DOHH2 (cell line): ENCODE measurements at regions not wholly inside any gene's neighbourhood (a gene's known extent, or its start where the extent isn't known, plus 50 kb on each side); places are given as distances from the start of the nearest gene placed in this dataset.

Source experiments
- H3F3A ChIP-seq: fragments of 200-600 bp; sonication (generic), shearing (Covaris generic); 2 replicates; pipeline ENCODE4 v1.6.0; 2016; ENCODE audit warnings: antibody characterized with exemption, mild to moderate bottlenecking; ENCODE audit not compliant: control insufficient read depth, insufficient read depth
- H3K27ac ChIP-seq: fragments of 200-600 bp; sonication (generic); 2 replicates; pipeline ENCODE4 v1.5.1; 2014; ENCODE audit warnings: low read depth, mild to moderate bottlenecking, low read length, moderate library complexity
- H3K27me3 ChIP-seq: fragments of 200-600 bp; sonication (generic); 2 replicates; pipeline ENCODE4 v1.6.1; 2014; ENCODE audit warnings: mild to moderate bottlenecking, low read length, mixed read lengths; ENCODE audit not compliant: control insufficient read depth
- H3K36me3 ChIP-seq: fragments of 200-600 bp; sonication (generic); 2 replicates; pipeline ENCODE4 v1.6.1; 2014; ENCODE audit warnings: mild to moderate bottlenecking, low read length, moderate library complexity, mixed read lengths; ENCODE audit not compliant: control insufficient read depth
- H3K4me1 ChIP-seq: fragments of 200-600 bp; sonication (generic); 2 replicates; pipeline ENCODE4 v1.6.1; 2014; ENCODE audit warnings: mild to moderate bottlenecking, low read length, mixed read lengths; ENCODE audit not compliant: control insufficient read depth
- H3K4me2 ChIP-seq: fragments of 200-600 bp; sonication (generic); 2 replicates; pipeline ENCODE4 v1.6.0; 2014; ENCODE audit warnings: mild to moderate bottlenecking, low read length, moderate library complexity
- H3K4me3 ChIP-seq: fragments of 200-600 bp; sonication (generic); 2 replicates; pipeline ENCODE4 v1.5.1; 2014; ENCODE audit warnings: mild to moderate bottlenecking, low read length, mixed read lengths
- H3K79me2 ChIP-seq: fragments of 200-600 bp; sonication (generic); 2 replicates; pipeline ENCODE4 v1.6.1; 2014; ENCODE audit warnings: mild to moderate bottlenecking, low read length, mixed read lengths; ENCODE audit not compliant: control insufficient read depth
- H3K9me2 ChIP-seq: fragments of 200-600 bp; sonication (generic); replicated peaks from 2 replicates; pipeline ENCODE4 v1.6.1; 2014; ENCODE audit warnings: mild to moderate bottlenecking, low read length, mixed read lengths; ENCODE audit not compliant: control insufficient read depth
- H3K9me3 ChIP-seq: fragments of 200-600 bp; sonication (generic); 2 replicates; pipeline ENCODE4 v1.6.1; 2014; ENCODE audit warnings: antibody characterized with exemption, low read length, mixed read lengths; ENCODE audit not compliant: control insufficient read depth, insufficient read depth
- H4K20me1 ChIP-seq: fragments of 200-600 bp; sonication (generic); 2 replicates; pipeline ENCODE4 v1.6.0; 2014; ENCODE audit warnings: low read depth, mild to moderate bottlenecking, antibody characterized with exemption, low read length, moderate library complexity; ENCODE audit not compliant: control insufficient read depth, insufficient read depth
- EZH2phosphoT487 ChIP-seq: fragments of 200-600 bp; sonication (generic); IDR thresholded peaks from 2 replicates; pipeline ENCODE4 v1.6.1; 2017; ENCODE audit warnings: borderline replicate concordance, mild to moderate bottlenecking, antibody characterized with exemption, low read length, moderate library complexity, mixed read lengths
- TF ChIP-seq, protein P1 (sequence below): fragments of 200-600 bp; sonication (generic); IDR thresholded peaks from one replicate; pipeline ENCODE4 v1.5.1; 2014; ENCODE audit warnings: antibody characterized with exemption, mild to moderate bottlenecking, low read depth, low read length; ENCODE audit not compliant: poor library complexity, severe bottlenecking

- no peak for TF ChIP-seq EZH2phosphoT487
- TF ChIP-seq, protein P1, sequence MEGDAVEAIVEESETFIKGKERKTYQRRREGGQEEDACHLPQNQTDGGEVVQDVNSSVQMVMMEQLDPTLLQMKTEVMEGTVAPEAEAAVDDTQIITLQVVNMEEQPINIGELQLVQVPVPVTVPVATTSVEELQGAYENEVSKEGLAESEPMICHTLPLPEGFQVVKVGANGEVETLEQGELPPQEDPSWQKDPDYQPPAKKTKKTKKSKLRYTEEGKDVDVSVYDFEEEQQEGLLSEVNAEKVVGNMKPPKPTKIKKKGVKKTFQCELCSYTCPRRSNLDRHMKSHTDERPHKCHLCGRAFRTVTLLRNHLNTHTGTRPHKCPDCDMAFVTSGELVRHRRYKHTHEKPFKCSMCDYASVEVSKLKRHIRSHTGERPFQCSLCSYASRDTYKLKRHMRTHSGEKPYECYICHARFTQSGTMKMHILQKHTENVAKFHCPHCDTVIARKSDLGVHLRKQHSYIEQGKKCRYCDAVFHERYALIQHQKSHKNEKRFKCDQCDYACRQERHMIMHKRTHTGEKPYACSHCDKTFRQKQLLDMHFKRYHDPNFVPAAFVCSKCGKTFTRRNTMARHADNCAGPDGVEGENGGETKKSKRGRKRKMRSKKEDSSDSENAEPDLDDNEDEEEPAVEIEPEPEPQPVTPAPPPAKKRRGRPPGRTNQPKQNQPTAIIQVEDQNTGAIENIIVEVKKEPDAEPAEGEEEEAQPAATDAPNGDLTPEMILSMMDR, result no peak
- no peaks in the 10 kb centered on the region for H4K20me1 ChIP-seq
- no peaks in the 10 kb centered on the region for H3F3A ChIP-seq
- no peak overlapping the region for H3K4me2 ChIP-seq
- no peaks in the 10 kb centered on the region for H3K9me2 ChIP-seq
- H3K79me2 ChIP-seq, result no peaks in the 10 kb centered on the region
- H3K4me1 ChIP-seq, result no peaks in the 10 kb centered on the region
- no peak overlapping the region for H3K27ac ChIP-seq
- H3K27me3 ChIP-seq, result no peaks in the 10 kb centered on the region
- H3K9me3 ChIP-seq, result no peaks in the 10 kb centered on the region
- H3K4me3 ChIP-seq, result no peak overlapping the region
- no peaks in the 10 kb centered on the region for H3K36me3 ChIP-seq
Measured at GRCh38 chr6:120279466-120280167, 930.1 kb upstream of the MAN1A1 start.

- no peaks in the 10 kb centered on the region for H3K27me3 ChIP-seq
- H3K27ac ChIP-seq, result no peak overlapping the region
- H3F3A ChIP-seq, result no peaks in the 10 kb centered on the region
- TF ChIP-seq, protein P1, result no peak
- no peak for TF ChIP-seq EZH2phosphoT487
- no peaks in the 10 kb centered on the region for H3K4me1 ChIP-seq
- H3K4me2 ChIP-seq, result no peak overlapping the region
- H4K20me1 ChIP-seq, result no peaks in the 10 kb centered on the region
- no peaks in the 10 kb centered on the region for H3K9me3 ChIP-seq
- H3K79me2 ChIP-seq, result no peaks in the 10 kb centered on the region
- no peak overlapping the region for H3K4me3 ChIP-seq
- no peaks in the 10 kb centered on the region for H3K36me3 ChIP-seq
- no peaks in the 10 kb centered on the region for H3K9me2 ChIP-seq
Measured at GRCh38 chr6:120278689-120279396, 929.3 kb upstream of the MAN1A1 start.

GRCh38 chr6:120274547-120274946, 925.0 kb upstream of the MAN1A1 start:
- TF ChIP-seq EZH2phosphoT487, result no peak
- TF ChIP-seq, protein P1, result no peak

More at GRCh38 chr6:120274547-120274946, 925.0 kb upstream of the MAN1A1 start:
- H4K20me1 ChIP-seq, result no peaks in the 10 kb centered on the region
- H3K79me2 ChIP-seq, result no peaks in the 10 kb centered on the region
- no peaks in the 10 kb centered on the region for H3K4me1 ChIP-seq
- no peaks in the 10 kb centered on the region for H3K9me2 ChIP-seq
- H3K4me3 ChIP-seq, result no peak overlapping the region
- H3K27me3 ChIP-seq, result no peaks in the 10 kb centered on the region
- H3K9me3 ChIP-seq, result no peaks in the 10 kb centered on the region
- H3K36me3 ChIP-seq, result no peaks in the 10 kb centered on the region
- H3K4me2 ChIP-seq, result no peak overlapping the region
- H3K27ac ChIP-seq, result no peak overlapping the region
- no peaks in the 10 kb centered on the region for H3F3A ChIP-seq
